ENCODE measurements at regions not wholly inside any gene's neighbourhood (a gene's known extent, or its start where the extent isn't known, plus 50 kb on each side); places are given as distances from the start of the nearest gene placed in this dataset.

- TF ChIP-seq YY1 (IDR thresholded peaks at IDR 0.05; ENCODE audit: insufficient read depth, insufficient read length) (no peak), ZNF274 (IDR thresholded peaks at IDR 0.05; ENCODE audit: low read depth, low read length) (no peak), SUZ12 (IDR thresholded peaks at IDR 0.05; ENCODE audit: extremely low read depth, insufficient read depth, insufficient read length) (no peak)
These were observed 178.8 kb downstream of the PLPP3 start for GRCh38 chr1:56400526-56400925.

Data from NT2/D1 (cell line).